Breast epithelium (tissue), 4 donors: ENCODE measurements at regions not wholly inside any gene's neighbourhood (a gene's known extent, or its start where the extent isn't known, plus 50 kb on each side); places are given as distances from the start of the nearest gene placed in this dataset.
"Not testable (repeated sequence)": the region's sequence is repeated elsewhere in the genome, so short reads cannot be mapped to it uniquely, and the experiment has no call there.

Source experiments
- DNase-seq, 2 donors: peaks; one replicate each; pipeline ENCODE4 v3.0.0-alpha.2; 2019; ENCODE audit warnings: low spot score in 2 of 2
- H3K27ac ChIP-seq, 2 donors: fragments of 200-600 bp; sonication (generic) in 1 of 2; one replicate each; pipeline ENCODE4 v1.5.1; 2016 to 2019; ENCODE audit warnings: mild to moderate bottlenecking in 1 of 2
- H3K27me3 ChIP-seq, 2 donors: fragments of 200-600 bp; sonication (generic) in 1 of 2; one replicate each; pipeline versions ENCODE4 v1.5.1 to v1.6.0; 2017 to 2019; ENCODE audit warnings: control low read depth in 1 of 2, mild to moderate bottlenecking in 1 of 2
- H3K36me3 ChIP-seq: fragments of 200-600 bp; one replicate; pipeline ENCODE4 v1.5.1; 2019
- H3K4me1 ChIP-seq, 2 donors: fragments of 200-600 bp; sonication (generic); one replicate each; pipeline ENCODE4 v1.5.1; 2016 to 2019; ENCODE audit warnings: control low read depth in 1 of 2
- H3K4me3 ChIP-seq, 3 donors: fragments of 200-600 bp; sonication (generic); 1 replicate in 2 of 3; 2 replicates in 1 of 3; pipeline ENCODE4 v1.5.1; 2016 to 2019; ENCODE audit warnings: mild to moderate bottlenecking in 3 of 3, moderate library complexity in 2 of 3
- H3K9me3 ChIP-seq, 2 donors: fragments of 200-600 bp; sonication (generic) in 1 of 2; one replicate each; pipeline ENCODE4 v1.5.1; 2016 to 2019; ENCODE audit warnings: control low read depth in 1 of 2
- CTCF ChIP-seq, 3 donors: fragments of 450-650 bp; IDR thresholded peaks; one replicate each; pipeline ENCODE4 v1.5.1; 2016 to 2017; ENCODE audit warnings: antibody characterized with exemption in 3 of 3, mild to moderate bottlenecking in 3 of 3, moderate library complexity in 3 of 3
- POLR2A ChIP-seq: fragments of 450-650 bp; IDR thresholded peaks from one replicate; pipeline ENCODE4 v1.6.1; 2016; ENCODE audit warnings: antibody characterized with exemption, mild to moderate bottlenecking, moderate library complexity
- POLR2AphosphoS5 ChIP-seq, 3 donors: sonication (generic); formaldehyde crosslinking; IDR thresholded peaks; one replicate each; pipeline ENCODE4 v1.6.1; 2017; ENCODE audit warnings: antibody characterized with exemption in 3 of 3
- intact Hi-C: fragments of 100-400 bp; cut with DNase I; formaldehyde crosslinking; loops from one replicate; pipeline ENCODE4 v1.15.1; 2023; ENCODE audit warnings: low total_unique reads

GRCh38 chr5:116719106-116719505 lies 144.5 kb upstream of the SEMA6A start:
- no peak for DNase-seq
- intact Hi-C loops: no loop called here
- no peak overlapping the region for H3K27ac ChIP-seq
- no peaks in the 10 kb centered on the region for H3K27me3 ChIP-seq
- H3K4me3 ChIP-seq: no peak overlapping the region
- H3K36me3 ChIP-seq: no peaks in the 10 kb centered on the region
- TF ChIP-seq POLR2A (no peak), POLR2AphosphoS5 (IDR thresholded peaks at IDR 0.05) (no peak), CTCF (IDR thresholded peaks at IDR 0.05) (no peak)
- no peaks in the 10 kb centered on the region for H3K9me3 ChIP-seq
- H3K4me1 ChIP-seq: no peaks in the 10 kb centered on the region

- Histone ChIP-seq H3K27ac (no peak overlapping the region), H3K4me3 (no peak overlapping the region), H3K36me3 (no peaks in the 10 kb centered on the region), H3K9me3 (no peaks in the 10 kb centered on the region), H3K27me3 (no peaks in the 10 kb centered on the region), H3K4me1 (no peaks in the 10 kb centered on the region)
- intact Hi-C loops: no loop called here
- DNase-seq: no peak
- TF ChIP-seq POLR2A (no peak), CTCF (IDR thresholded peaks at IDR 0.05) (no peak), POLR2AphosphoS5 (IDR thresholded peaks at IDR 0.05) (no peak)
These were observed 143.7 kb upstream of the SEMA6A start for GRCh38 chr5:116718317-116718716.

- intact Hi-C loops: no loop called here
- H3K36me3 ChIP-seq: no peaks in the 10 kb centered on the region
- H3K9me3 ChIP-seq: no peaks in the 10 kb centered on the region
- DNase-seq: no peak
- H3K27me3 ChIP-seq: no peaks in the 10 kb centered on the region
- H3K4me3 ChIP-seq: no peak overlapping the region
- no peaks in the 10 kb centered on the region for H3K4me1 ChIP-seq
- TF ChIP-seq POLR2AphosphoS5 (IDR thresholded peaks at IDR 0.05) (no peak), CTCF (IDR thresholded peaks at IDR 0.05) (no peak), POLR2A (no peak)
- H3K27ac ChIP-seq: no peak overlapping the region
These were observed 134.5 kb upstream of the SEMA6A start for GRCh38 chr5:116709082-116709481.

GRCh38 chr5:116705121-116705519 lies 130.5 kb upstream of the SEMA6A start:
- H3K4me3 ChIP-seq, H3K9me3 ChIP-seq, H3K27ac ChIP-seq, H3K27me3 ChIP-seq, intact Hi-C loops, DNase-seq, H3K4me1 ChIP-seq, H3K36me3 ChIP-seq: not testable (repeated sequence)

- TF ChIP-seq POLR2A (no peak), POLR2AphosphoS5 (IDR thresholded peaks at IDR 0.05) (no peak), CTCF (IDR thresholded peaks at IDR 0.05) (no peak)
- intact Hi-C loops: no loop called here
- no peaks in the 10 kb centered on the region for H3K36me3 ChIP-seq
These were observed 129.3 kb upstream of the SEMA6A start for GRCh38 chr5:116703941-116704340.

GRCh38 chr5:116703328-116703727 lies 128.7 kb upstream of the SEMA6A start:
- no peak for TF ChIP-seq POLR2A
- no peak for TF ChIP-seq POLR2AphosphoS5 (IDR thresholded peaks at IDR 0.05)
- no peak for TF ChIP-seq CTCF (IDR thresholded peaks at IDR 0.05)
- intact Hi-C loops: no loop called here

More at GRCh38 chr5:116703941-116704340, 129.3 kb upstream of the SEMA6A start:
- Histone ChIP-seq H3K4me3 (no peak overlapping the region), H3K9me3 (no peaks in the 10 kb centered on the region), H3K27ac (no peak overlapping the region), H3K4me1 (no peaks in the 10 kb centered on the region), H3K27me3 (no peaks in the 10 kb centered on the region)
- DNase-seq: no peak

More at GRCh38 chr5:116703328-116703727, 128.7 kb upstream of the SEMA6A start:
- Histone ChIP-seq H3K27me3 (no peaks in the 10 kb centered on the region), H3K27ac (no peak overlapping the region), H3K36me3 (no peaks in the 10 kb centered on the region), H3K4me1 (no peaks in the 10 kb centered on the region), H3K9me3 (no peaks in the 10 kb centered on the region), H3K4me3 (no peak overlapping the region)
- no peak for DNase-seq
